GM12872 (cell line): ENCODE measurements at regions not wholly inside any gene's neighbourhood (a gene's known extent, or its start where the extent isn't known, plus 50 kb on each side); places are given as distances from the start of the nearest gene placed in this dataset.

Experiments used
- TF ChIP-seq, protein P1 (sequence below): IDR thresholded peaks from 3 replicates; pipeline ENCODE4 v1.5.1; 2011; ENCODE audit warnings: low read depth, mild to moderate bottlenecking, low read length, moderate library complexity; ENCODE audit not compliant: insufficient read depth

DNA sequence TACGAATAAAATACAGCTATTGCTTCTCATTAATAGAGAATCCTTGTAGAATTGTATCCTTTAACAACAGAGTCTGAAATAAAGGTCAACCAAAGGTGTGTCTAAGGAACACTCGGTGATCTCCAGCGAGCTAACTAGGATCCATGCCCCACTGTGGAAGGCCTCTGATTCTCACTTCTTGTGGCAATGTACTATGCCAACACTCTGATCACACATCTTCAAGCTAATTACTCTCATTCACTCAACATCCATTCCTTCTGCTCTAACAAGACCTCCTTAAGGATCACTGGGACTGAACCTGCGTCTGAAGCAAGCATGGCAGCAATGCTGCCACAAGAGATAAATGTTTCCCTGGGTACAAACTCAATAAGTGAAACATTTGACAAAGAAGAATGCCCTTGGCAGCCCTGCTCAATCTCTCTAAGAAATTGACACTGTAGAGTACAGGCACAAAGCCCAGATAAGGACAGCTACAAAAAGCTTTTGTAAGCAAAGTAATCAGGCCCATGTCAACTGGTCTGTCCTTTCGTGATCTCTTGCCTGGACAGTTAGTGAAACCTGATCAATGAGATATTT, 74.6 kb upstream of the PARD3B start:
- TF ChIP-seq, protein P1, sequence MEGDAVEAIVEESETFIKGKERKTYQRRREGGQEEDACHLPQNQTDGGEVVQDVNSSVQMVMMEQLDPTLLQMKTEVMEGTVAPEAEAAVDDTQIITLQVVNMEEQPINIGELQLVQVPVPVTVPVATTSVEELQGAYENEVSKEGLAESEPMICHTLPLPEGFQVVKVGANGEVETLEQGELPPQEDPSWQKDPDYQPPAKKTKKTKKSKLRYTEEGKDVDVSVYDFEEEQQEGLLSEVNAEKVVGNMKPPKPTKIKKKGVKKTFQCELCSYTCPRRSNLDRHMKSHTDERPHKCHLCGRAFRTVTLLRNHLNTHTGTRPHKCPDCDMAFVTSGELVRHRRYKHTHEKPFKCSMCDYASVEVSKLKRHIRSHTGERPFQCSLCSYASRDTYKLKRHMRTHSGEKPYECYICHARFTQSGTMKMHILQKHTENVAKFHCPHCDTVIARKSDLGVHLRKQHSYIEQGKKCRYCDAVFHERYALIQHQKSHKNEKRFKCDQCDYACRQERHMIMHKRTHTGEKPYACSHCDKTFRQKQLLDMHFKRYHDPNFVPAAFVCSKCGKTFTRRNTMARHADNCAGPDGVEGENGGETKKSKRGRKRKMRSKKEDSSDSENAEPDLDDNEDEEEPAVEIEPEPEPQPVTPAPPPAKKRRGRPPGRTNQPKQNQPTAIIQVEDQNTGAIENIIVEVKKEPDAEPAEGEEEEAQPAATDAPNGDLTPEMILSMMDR = no peak

DNA sequence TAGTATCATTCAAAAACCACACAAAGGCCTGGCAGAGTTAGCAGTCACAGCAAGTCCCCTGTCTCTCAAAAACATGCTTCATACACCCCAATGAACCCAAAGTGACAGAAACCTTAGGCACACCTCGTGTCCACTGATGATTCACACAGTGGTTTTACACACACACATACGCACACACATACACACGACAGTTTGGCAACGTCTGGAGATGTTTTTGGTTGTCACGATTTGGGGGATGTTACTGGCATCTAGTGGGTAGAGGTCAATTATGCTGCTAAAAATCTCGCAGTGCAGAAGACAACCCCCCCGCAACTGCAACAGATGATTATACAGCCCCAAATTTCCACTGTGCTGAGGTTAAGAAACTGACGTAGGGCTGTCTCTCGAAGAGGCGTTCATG, 72.9 kb upstream of the PARD3B start:
- TF ChIP-seq, protein P1 = no peak

DNA sequence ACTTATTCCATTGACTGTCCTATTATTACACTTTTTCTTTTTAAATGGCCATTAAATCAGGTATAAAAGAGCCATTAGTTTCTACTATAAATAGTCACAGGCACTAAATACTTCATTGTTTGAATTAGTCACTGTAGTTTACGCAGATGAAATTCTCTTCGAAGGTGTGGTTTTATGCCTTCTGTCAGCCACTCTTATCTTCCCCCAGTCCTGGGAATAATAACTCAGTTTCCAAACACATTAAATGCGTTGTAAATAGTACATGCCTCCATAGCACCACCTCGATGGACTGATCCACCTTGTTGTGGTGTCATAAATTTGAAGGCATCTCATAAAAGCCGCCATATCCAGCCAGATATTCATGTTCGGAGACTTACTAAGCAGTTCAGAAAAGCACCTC, 72.1 kb upstream of the PARD3B start:
- TF ChIP-seq, protein P1 = no peak

DNA sequence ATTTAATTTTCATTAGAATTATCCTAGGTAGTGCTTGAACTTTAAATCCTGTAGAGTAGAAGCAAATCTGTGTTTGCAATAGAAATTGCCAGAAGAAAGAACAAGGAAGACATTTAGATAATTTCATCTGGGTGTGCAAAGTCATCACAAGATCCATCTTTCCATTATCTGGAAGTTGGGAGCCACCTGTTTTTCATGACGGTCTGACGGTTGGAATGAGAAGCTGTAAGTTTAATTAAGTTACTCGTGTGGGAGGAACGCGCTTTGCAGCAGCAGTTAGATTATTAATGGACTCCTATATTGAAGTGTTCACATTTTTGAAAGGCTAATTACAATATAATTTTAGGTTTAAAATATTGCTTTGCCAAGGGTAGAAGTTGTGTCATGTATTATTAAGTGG, 69.9 kb upstream of the PARD3B start:
- TF ChIP-seq, protein P1 = no peak

DNA sequence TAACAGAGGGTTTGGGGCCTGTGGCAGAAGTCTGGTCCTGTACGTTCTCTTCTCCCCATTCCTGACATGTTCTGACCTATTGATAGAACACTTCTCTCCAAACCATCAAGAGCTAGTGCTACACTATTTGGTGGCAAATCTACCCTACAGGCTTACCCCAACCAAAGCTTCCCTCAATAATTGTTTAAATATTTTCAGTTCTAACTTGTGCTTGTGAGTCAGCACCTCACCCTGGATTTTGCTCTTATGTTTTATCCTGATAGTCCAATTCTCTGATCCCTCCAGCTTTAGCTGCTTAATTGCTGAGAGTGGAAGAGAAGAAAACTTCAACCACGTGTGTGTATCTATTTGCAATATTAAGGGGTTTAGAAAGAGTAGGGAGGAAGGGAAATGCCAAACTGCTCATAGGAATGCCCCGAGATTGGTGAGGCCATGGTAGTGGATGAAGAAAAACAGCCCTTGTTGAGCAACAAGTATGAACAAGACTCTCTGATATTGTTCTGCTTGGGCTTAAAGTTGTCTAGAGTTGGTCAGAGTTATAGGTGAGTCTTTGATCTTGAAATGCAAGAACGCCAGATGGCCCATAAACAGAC, 67.8 kb upstream of the PARD3B start:
- TF ChIP-seq, protein P1 = no peak

DNA sequence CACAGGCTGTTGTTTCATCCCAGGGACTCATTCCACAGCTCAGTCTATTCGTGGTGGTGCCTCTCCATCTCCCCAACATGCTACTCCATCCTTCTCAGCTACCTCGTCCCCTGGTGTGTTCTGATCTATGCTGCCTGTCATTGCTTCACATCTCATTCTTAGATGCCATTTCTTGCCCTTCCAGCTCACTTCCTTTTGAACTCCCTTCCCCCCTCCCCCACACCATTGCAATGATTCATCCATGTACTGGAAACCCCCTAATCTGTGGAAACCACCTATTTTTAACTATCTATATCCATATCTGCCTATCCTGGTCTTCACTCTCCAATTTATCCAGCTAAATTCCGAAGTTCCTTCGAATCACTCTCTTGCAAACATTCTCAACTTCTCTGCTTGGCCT, 65.7 kb upstream of the PARD3B start:
- TF ChIP-seq, protein P1 = no peak

DNA sequence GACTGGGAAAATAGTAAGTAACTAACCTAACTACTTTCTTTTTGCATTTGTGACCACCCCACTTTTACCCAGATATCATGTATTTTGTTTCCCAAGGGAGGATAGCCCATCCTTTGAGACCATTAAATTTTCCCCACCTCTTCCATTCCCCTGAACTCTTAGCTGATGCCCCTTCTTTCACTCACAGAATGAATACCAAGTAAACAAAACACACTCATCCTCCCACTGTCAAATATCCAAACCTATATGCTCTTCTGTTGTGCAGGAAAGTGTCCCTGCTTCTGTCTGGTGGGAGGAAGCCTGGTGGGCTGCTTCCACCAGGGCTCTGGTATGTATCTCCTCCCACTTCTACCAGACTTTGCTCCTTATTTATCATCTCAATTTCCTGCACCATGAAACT, 64.6 kb upstream of the PARD3B start:
- TF ChIP-seq, protein P1 = no peak

DNA sequence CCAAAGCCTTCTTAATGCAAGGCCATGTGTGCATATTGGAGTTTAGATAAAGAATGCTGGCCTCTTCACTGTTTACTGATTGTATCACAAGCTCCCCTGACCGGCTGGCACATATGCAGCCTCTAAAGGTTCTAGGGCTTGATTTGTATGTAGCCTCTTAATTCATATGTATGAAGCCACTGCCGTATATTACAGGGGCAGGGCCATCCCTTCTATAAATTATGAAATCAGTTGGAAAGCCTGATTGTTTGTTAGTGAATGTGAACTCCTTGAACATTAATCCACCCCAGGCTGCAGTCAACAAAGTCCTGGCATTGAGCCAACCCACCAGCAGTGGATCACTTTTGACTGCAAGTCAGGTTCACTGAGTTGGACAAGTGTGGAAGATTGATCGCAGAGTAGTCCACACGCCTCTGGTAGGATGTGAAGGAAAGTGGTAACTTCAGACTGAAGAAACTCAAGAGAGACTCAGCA, 61.6 kb upstream of the PARD3B start:
- TF ChIP-seq, protein P1 = no peak
